OCI-LY1 (cell line): ENCODE measurements at regions not wholly inside any gene's neighbourhood (a gene's known extent, or its start where the extent isn't known, plus 50 kb on each side); places are given as distances from the start of the nearest gene placed in this dataset.

ENCODE experiments used
- H2AFZ ChIP-seq: fragments of 200-600 bp; sonication (generic), shearing (Covaris generic); 2 replicates; pipeline ENCODE4 v1.6.0; 2014; ENCODE audit warnings: antibody characterized with exemption, mild to moderate bottlenecking, low read length
- H3F3A ChIP-seq: fragments of 200-600 bp; sonication (generic), shearing (Covaris generic); 2 replicates; pipeline ENCODE4 v1.6.0; 2014; ENCODE audit warnings: mild to moderate bottlenecking, antibody characterized with exemption, low read length, moderate library complexity; ENCODE audit not compliant: insufficient read depth
- H3K27ac ChIP-seq: fragments of 200-600 bp; sonication (generic); 2 replicates; pipeline ENCODE4 v1.5.1; 2014; ENCODE audit warnings: low read length, mixed run types, mild to moderate bottlenecking, low read depth; ENCODE audit not compliant: poor library complexity, severe bottlenecking
- H3K27me3 ChIP-seq: fragments of 200-600 bp; sonication (generic); 2 replicates; pipeline ENCODE4 v1.6.0; 2014; ENCODE audit warnings: antibody characterized with exemption, mild to moderate bottlenecking, low read length, moderate library complexity; ENCODE audit not compliant: insufficient read depth
- H3K36me3 ChIP-seq: fragments of 200-600 bp; sonication (generic); 2 replicates; pipeline ENCODE4 v1.6.1; 2014; ENCODE audit warnings: mild to moderate bottlenecking, antibody characterized with exemption, low read length, moderate library complexity, mixed read lengths; ENCODE audit not compliant: insufficient read depth
- H3K4me1 ChIP-seq: fragments of 200-600 bp; sonication (generic); 2 replicates; pipeline ENCODE4 v1.5.1; 2014; ENCODE audit warnings: mild to moderate bottlenecking, low read length, moderate library complexity; ENCODE audit not compliant: insufficient read depth, severe bottlenecking
- H3K4me2 ChIP-seq: fragments of 200-600 bp; sonication (generic), shearing (Covaris generic); 2 replicates; pipeline ENCODE4 v1.6.1; 2014; ENCODE audit warnings: low read length
- H3K4me3 ChIP-seq: fragments of 200-600 bp; sonication (generic); 2 replicates; pipeline ENCODE4 v1.5.1; 2014; ENCODE audit warnings: low read length, low read depth, mild to moderate bottlenecking, mixed read lengths; ENCODE audit not compliant: poor library complexity, severe bottlenecking
- H3K79me2 ChIP-seq: fragments of 200-600 bp; shearing (Covaris generic); 2 replicates; pipeline ENCODE4 v1.6.1; 2016; ENCODE audit warnings: mixed run types, low read length, mixed read lengths; ENCODE audit not compliant: insufficient read depth
- H3K9ac ChIP-seq: fragments of 200-600 bp; sonication (generic), shearing (Covaris generic); 2 replicates; pipeline ENCODE4 v1.6.1; 2014; ENCODE audit warnings: mild to moderate bottlenecking, low read length, mixed read lengths
- H3K9me2 ChIP-seq: fragments of 200-600 bp; sonication (generic), shearing (Covaris generic); 2 replicates; pipeline ENCODE4 v1.6.1; 2014; ENCODE audit warnings: low read depth, mild to moderate bottlenecking, low read length, mixed read lengths
- H3K9me3 ChIP-seq: fragments of 200-600 bp; shearing (Covaris generic); 2 replicates; pipeline ENCODE4 v1.6.1; 2014; ENCODE audit warnings: low read length, mixed read lengths
- H4K20me1 ChIP-seq: fragments of 200-600 bp; sonication (generic), shearing (Covaris generic); 2 replicates; pipeline ENCODE4 v1.6.0; 2016; ENCODE audit warnings: mild to moderate bottlenecking, low read length; ENCODE audit not compliant: insufficient read depth
- CTCF ChIP-seq: fragments of 200-600 bp; sonication (generic), shearing (Covaris generic); IDR thresholded peaks from 2 replicates; pipeline ENCODE4 v1.5.1; 2017; ENCODE audit warnings: mild to moderate bottlenecking, antibody characterized with exemption, low read length, moderate library complexity, mixed read lengths
- EZH2 ChIP-seq: fragments of 200-600 bp; sonication (generic), shearing (Covaris generic); IDR thresholded peaks from 2 replicates; pipeline ENCODE4 v1.8.0; 2017; ENCODE audit warnings: borderline replicate concordance, mixed run types, mild to moderate bottlenecking, antibody characterized with exemption, low read length, moderate library complexity, mixed read lengths

GRCh38 chr5:135251093-135251492 lies 147.9 kb downstream of the MACROH2A1 start:
- H3K79me2 ChIP-seq = no peaks in the 10 kb centered on the region
- no peaks in the 10 kb centered on the region for H3K4me1 ChIP-seq
- no peak overlapping the region for H3K27ac ChIP-seq
- no peak overlapping the region for H3K4me2 ChIP-seq
- H3K9me2 ChIP-seq = no peaks in the 10 kb centered on the region
- no peak overlapping the region for H3K4me3 ChIP-seq
- H4K20me1 ChIP-seq = no peaks in the 10 kb centered on the region
- no peak overlapping the region for H2AFZ ChIP-seq
- no peaks in the 10 kb centered on the region for H3K9me3 ChIP-seq
- H3F3A ChIP-seq = no peaks in the 10 kb centered on the region
- no peaks in the 10 kb centered on the region for H3K27me3 ChIP-seq
- H3K36me3 ChIP-seq = no peaks in the 10 kb centered on the region
- no peak overlapping the region for H3K9ac ChIP-seq
- TF ChIP-seq EZH2 = no peak
- no peak for TF ChIP-seq CTCF

GRCh38 chr5:135250671-135251070 lies 148.4 kb downstream of the MACROH2A1 start:
- Histone ChIP-seq H3K27ac (no peak overlapping the region), H3K27me3 (no peaks in the 10 kb centered on the region), H4K20me1 (no peaks in the 10 kb centered on the region), H3K4me3 (no peak overlapping the region), H3K9me3 (no peaks in the 10 kb centered on the region), H3F3A (no peaks in the 10 kb centered on the region), H3K79me2 (no peaks in the 10 kb centered on the region), H3K9ac (no peak overlapping the region), H3K9me2 (no peaks in the 10 kb centered on the region), H3K36me3 (no peaks in the 10 kb centered on the region), H2AFZ (no peak overlapping the region), H3K4me2 (no peak overlapping the region), H3K4me1 (no peaks in the 10 kb centered on the region)
- TF ChIP-seq CTCF (no peak), EZH2 (no peak)

GRCh38 chr5:135249658-135250057 lies 149.4 kb downstream of the MACROH2A1 start:
- no peak overlapping the region for H3K9ac ChIP-seq
- no peaks in the 10 kb centered on the region for H3K79me2 ChIP-seq
- no peaks in the 10 kb centered on the region for H3K27me3 ChIP-seq
- H3K36me3 ChIP-seq = no peaks in the 10 kb centered on the region
- TF ChIP-seq CTCF = no peak
- TF ChIP-seq EZH2 = no peak
- H3K27ac ChIP-seq = no peak overlapping the region
- no peaks in the 10 kb centered on the region for H4K20me1 ChIP-seq
- no peaks in the 10 kb centered on the region for H3K4me1 ChIP-seq
- no peak overlapping the region for H3K4me3 ChIP-seq
- no peaks in the 10 kb centered on the region for H3K9me3 ChIP-seq
- no peak overlapping the region for H2AFZ ChIP-seq
- no peaks in the 10 kb centered on the region for H3K9me2 ChIP-seq
- H3K4me2 ChIP-seq = no peak overlapping the region
- no peaks in the 10 kb centered on the region for H3F3A ChIP-seq
